Kidney capillary endothelial cell (primary cell): ENCODE measurements at regions not wholly inside any gene's neighbourhood (a gene's known extent, or its start where the extent isn't known, plus 50 kb on each side); places are given as distances from the start of the nearest gene placed in this dataset.
"Not testable (repeated sequence)": the region's sequence is repeated elsewhere in the genome, so short reads cannot be mapped to it uniquely, and the experiment has no call there.

Experiments
- DNase-seq: peaks from one replicate; pipeline ENCODE4 v3.0.0-alpha.2; 2018; ENCODE audit warnings: low spot score

- no peak for DNase-seq
These were observed 182.7 kb downstream of the TBX18 start for GRCh38 chr6:84581494-84582259.

GRCh38 chr6:84579404-84579803 lies 185.0 kb downstream of the TBX18 start:
- DNase-seq = no peak

GRCh38 chr6:84576029-84576428 lies 188.4 kb downstream of the TBX18 start:
- DNase-seq = no peak

- DNase-seq = peak; percentile 1
These were observed 189.1 kb downstream of the TBX18 start for GRCh38 chr6:84575264-84575663.

GRCh38 chr6:84569882-84570281 lies 194.5 kb downstream of the TBX18 start:
- no peak for DNase-seq

GRCh38 chr6:84568971-84569370 lies 195.4 kb downstream of the TBX18 start:
- DNase-seq = no peak

GRCh38 chr6:84565718-84566117 lies 198.7 kb downstream of the TBX18 start:
- DNase-seq = not testable (repeated sequence)

- DNase-seq = no peak
These were observed 203.7 kb downstream of the TBX18 start for GRCh38 chr6:84560436-84561390.

- DNase-seq = no peak
These were observed 207.7 kb downstream of the TBX18 start for GRCh38 chr6:84556541-84557335.

- DNase-seq = no peak
These were observed 209.7 kb downstream of the TBX18 start for GRCh38 chr6:84554706-84555105.

- DNase-seq = no peak
These were observed 210.3 kb downstream of the TBX18 start for GRCh38 chr6:84554074-84554473.

GRCh38 chr6:84553527-84553926 lies 210.9 kb downstream of the TBX18 start:
- no peak for DNase-seq

- no peak for DNase-seq
These were observed 212.6 kb downstream of the TBX18 start for GRCh38 chr6:84551797-84552196.

- DNase-seq = no peak
These were observed 214.5 kb downstream of the TBX18 start for GRCh38 chr6:84549917-84550316.

GRCh38 chr6:84547341-84547801 lies 217.0 kb downstream of the TBX18 start:
- DNase-seq = no peak

- no peak for DNase-seq
These were observed 217.9 kb downstream of the TBX18 start for GRCh38 chr6:84546427-84546914.

GRCh38 chr6:84539122-84539856 lies 225.1 kb downstream of the TBX18 start:
- no peak for DNase-seq

- DNase-seq = no peak
These were observed 227.3 kb downstream of the TBX18 start for GRCh38 chr6:84536885-84537638.

GRCh38 chr6:84528201-84528600 lies 236.2 kb downstream of the TBX18 start:
- no peak for DNase-seq

GRCh38 chr6:84526631-84527030 lies 237.8 kb downstream of the TBX18 start:
- DNase-seq = no peak
